ENCODE measurements at regions not wholly inside any gene's neighbourhood (a gene's known extent, or its start where the extent isn't known, plus 50 kb on each side); places are given as distances from the start of the nearest gene placed in this dataset.

DNA sequence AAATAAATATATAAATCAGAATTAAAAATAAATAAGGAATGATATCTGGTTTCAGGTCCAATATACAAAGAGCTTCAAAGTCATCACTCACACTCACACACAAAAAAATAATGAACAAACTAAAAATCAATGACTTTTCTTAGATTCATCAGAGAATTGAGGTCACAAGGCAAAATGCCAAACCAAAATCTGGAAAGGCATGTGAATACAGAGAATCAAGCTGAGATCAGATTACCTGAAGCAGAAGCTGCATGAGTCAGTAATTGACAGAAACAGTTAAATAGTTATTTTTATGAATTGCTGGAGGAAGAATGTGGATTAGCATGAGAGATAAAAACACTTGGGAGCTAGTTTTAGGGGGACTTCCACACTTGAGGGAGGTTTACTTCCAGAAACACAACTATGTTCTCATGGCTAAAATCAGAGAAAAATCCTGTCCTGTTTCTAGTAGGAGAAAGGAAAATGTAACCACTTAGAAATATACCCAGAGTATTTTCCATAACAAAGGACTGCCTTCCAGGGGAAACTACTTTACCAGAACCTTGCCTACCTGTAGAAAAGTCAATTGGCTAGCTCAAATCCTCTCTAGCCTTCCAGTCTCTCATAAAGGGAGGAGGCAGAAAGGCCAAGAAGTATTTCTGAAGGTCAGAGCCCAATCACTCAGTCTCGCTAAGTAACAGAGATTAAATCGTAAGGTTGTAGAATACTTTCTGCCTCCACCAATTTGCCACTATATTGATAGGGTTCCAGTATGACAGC is 536.6 kb upstream of the NR5A2 start:
- TF ChIP-seq POLR2A (IDR thresholded peaks at IDR 0.05) = no peak
- TF ChIP-seq, protein P1, sequence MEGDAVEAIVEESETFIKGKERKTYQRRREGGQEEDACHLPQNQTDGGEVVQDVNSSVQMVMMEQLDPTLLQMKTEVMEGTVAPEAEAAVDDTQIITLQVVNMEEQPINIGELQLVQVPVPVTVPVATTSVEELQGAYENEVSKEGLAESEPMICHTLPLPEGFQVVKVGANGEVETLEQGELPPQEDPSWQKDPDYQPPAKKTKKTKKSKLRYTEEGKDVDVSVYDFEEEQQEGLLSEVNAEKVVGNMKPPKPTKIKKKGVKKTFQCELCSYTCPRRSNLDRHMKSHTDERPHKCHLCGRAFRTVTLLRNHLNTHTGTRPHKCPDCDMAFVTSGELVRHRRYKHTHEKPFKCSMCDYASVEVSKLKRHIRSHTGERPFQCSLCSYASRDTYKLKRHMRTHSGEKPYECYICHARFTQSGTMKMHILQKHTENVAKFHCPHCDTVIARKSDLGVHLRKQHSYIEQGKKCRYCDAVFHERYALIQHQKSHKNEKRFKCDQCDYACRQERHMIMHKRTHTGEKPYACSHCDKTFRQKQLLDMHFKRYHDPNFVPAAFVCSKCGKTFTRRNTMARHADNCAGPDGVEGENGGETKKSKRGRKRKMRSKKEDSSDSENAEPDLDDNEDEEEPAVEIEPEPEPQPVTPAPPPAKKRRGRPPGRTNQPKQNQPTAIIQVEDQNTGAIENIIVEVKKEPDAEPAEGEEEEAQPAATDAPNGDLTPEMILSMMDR (IDR thresholded peaks at IDR 0.05) = no peak
